SH-SY5Y (cell line): ENCODE measurements at regions not wholly inside any gene's neighbourhood (a gene's known extent, or its start where the extent isn't known, plus 50 kb on each side); places are given as distances from the start of the nearest gene placed in this dataset.

ENCODE experiments used
- GATA2 ChIP-seq: IDR thresholded peaks from 2 replicates; pipeline ENCODE4 v1.6.1; 2011; ENCODE audit warnings: mild to moderate bottlenecking, low read depth, low read length
- GATA3 ChIP-seq: IDR thresholded peaks from 2 replicates; pipeline ENCODE4 v1.6.1; 2011; ENCODE audit warnings: low read depth, mild to moderate bottlenecking, low read length, moderate library complexity

DNA sequence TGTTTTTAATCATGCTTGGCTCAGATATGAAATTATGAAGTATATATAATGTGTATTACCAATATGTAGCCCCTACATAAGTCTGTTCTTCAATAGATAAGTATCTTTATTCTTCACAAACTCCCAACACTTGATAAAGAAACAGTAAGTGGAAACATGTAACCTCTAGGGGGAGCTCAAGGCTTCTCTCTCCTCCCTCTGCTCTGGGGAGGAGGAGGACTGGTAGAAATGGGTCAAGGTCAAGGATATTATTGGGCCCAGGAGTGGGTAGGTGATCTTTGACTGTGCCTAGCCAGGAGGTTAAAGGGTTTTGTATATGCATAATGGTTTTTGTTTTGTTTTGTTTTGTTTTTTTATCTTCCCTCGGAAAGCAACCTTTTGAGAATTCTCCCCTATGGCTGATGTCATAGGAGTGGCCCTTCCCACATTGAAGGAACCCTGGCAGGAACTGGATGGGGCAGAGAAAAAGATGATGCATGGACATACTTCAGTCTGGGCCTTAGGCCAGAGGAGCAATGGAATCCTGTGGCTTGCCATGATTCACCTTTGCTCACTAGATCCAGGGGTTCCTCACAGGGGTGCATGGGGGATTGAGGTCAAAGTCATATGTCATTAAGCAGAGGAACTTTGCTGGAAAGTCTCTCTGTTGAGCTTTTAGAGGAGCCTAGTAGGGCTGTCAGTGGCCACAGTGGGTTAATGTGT is 460.3 kb downstream of the MID1IP1 start:
- TF ChIP-seq GATA3 = 0 out of 2 replicates have a peak, but pooled peaks have one; percentile 42
- no peak for TF ChIP-seq GATA2

GRCh38 chrX:39262641-39263040 is 461.4 kb downstream of the MID1IP1 start:
- no peak for TF ChIP-seq GATA2
- TF ChIP-seq GATA3 = no peak

GRCh38 chrX:39264023-39264422 is 462.8 kb downstream of the MID1IP1 start:
- TF ChIP-seq GATA3 (no peak), GATA2 (no peak)

GRCh38 chrX:39267176-39267575 is 465.9 kb downstream of the MID1IP1 start:
- TF ChIP-seq GATA3 = no peak
- TF ChIP-seq GATA2 = no peak

GRCh38 chrX:39268207-39268606 is 466.9 kb downstream of the MID1IP1 start:
- no peak for TF ChIP-seq GATA3
- TF ChIP-seq GATA2 = no peak

DNA sequence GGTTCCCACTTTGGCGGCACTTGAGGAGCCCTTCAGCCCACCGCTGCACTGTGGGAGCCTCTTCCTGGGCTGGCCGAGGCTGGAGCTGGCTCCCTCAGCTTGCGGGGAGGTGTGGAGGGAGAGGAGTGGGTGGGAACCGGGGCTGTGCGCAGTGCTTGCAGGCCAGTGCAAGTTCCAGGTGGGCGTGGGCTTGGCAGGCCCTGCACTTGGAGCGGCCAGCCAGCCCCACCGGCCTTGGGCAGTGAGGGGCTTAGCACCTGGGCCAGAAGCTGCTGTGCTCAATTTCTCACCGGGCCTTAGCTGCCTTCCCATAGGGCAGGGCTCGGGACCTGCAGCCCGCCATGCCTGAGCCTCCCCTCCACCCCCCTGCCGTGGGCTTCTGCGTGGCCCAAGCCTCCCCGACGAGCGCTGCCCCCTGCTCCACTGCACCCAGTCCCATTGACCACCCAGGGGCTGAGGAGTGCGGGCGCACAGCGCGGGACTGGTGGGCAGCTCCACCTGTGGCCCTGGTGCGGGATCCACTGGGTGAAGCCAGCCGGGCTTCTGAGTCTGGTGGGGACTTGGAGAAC is 474.3 kb downstream of the MID1IP1 start:
- no peak for TF ChIP-seq GATA2
- no peak for TF ChIP-seq GATA3

DNA sequence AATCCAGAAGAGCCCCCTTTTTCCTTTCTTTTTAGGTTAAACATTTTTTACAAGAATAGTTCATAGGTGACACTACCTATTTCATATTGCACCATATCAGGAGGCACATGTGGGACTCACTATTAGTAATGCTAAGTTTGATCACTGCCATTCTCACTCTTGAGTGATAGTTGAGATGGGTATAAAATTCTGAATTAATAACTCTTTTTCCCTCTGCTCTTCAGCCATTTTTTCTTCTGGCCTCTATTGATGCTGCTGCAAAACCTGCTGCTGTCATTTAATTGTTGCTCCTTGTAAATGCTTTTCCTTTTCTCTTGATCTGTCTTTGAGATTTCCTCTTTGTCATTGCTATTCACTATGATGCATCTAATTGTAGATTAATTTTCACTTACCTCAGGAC is 482.0 kb downstream of the MID1IP1 start:
- TF ChIP-seq GATA2 = no peak
- TF ChIP-seq GATA3 = no peak

DNA sequence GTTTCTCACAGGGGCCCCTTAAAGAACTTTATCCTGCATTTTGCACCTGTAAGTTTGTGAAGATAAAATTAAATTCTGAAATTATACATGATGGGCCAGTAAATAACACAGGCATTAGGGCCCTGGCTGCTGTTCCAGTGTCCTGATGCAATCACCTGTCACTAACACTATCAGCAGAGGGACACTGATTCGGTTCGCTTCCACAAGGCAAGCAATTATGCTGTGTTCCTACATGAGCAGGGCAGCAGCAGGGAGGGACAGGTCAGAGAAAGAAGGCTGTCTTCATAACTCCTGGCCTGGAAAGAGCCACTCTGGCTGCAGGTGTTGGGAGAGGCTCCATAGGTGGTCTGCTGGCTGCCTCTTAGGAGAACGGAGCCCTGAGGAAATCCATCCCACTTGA is 487.3 kb downstream of the MID1IP1 start:
- no peak for TF ChIP-seq GATA3
- TF ChIP-seq GATA2 = no peak

GRCh38 chrX:39289827-39290226 is 488.6 kb downstream of the MID1IP1 start:
- TF ChIP-seq GATA3 = no peak
- no peak for TF ChIP-seq GATA2

- TF ChIP-seq GATA3 (no peak), GATA2 (no peak)
Measured at GRCh38 chrX:39293203-39293602, 491.9 kb downstream of the MID1IP1 start.

DNA sequence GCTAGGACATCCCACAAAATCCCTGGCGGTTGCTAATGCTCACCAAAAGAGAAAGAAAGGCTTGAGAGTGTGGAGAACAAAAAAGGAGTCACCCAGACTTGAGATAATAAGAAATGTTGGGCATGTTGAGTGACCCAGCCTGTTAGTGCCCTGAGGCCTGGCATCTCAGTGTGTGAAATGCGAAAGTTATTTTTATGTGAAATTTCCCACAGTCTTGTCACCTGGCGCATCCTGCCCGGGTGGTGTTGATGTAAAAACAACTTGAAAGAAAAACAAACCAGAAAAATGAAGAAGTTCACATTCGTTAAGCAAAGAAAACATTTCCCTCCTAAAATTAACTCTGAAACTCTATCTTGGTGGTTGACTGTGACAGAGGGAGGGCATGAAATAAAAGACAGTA is 495.2 kb downstream of the MID1IP1 start:
- TF ChIP-seq GATA3 = no peak
- TF ChIP-seq GATA2 = no peak

DNA sequence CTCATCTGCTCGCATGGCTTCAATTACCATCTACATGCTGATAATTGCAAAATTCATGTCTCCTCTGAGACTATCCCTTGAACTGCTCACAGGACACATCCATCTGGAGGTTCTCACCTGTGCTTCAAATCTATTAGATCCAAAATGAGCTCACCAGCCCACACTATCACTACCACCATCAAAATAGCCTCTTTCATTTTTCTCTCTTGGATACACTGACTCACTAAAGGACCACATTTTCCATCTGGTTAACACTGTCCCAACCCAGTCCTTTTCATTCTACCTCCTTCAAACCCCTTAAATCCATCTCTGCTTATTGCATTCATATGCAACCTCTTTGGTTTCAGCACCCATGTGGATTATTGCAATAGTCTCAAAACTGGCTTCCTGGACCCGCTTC is 497.6 kb downstream of the MID1IP1 start:
- TF ChIP-seq GATA3 (no peak), GATA2 (no peak)

DNA sequence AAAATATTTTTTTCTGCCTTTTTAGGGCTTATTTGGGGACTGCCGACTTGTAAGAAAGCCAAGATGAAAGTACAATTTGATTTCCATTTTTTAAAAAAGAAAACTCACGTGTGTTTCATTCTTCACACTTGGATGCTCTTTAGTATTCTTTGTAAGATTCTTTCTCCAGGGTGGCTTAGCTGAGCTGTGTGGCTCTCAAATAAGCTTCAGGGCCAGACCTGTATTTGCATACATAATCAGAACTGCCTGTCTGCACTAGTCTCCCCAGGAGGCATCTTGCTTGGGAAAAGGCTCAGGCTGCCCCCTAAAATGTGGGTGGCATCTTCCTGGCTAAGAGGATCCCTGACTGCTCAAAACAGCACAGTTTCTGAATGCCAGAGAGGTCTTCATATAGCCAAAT is 498.4 kb downstream of the MID1IP1 start:
- TF ChIP-seq GATA2 (no peak), GATA3 (no peak)

GRCh38 chrX:39301036-39301435 is 499.8 kb downstream of the MID1IP1 start:
- TF ChIP-seq GATA2 (no peak), GATA3 (no peak)

GRCh38 chrX:39302838-39303237 is 501.6 kb downstream of the MID1IP1 start:
- TF ChIP-seq GATA2 (no peak), GATA3 (no peak)
